ENCODE measurements at regions not wholly inside any gene's neighbourhood (a gene's known extent, or its start where the extent isn't known, plus 50 kb on each side); places are given as distances from the start of the nearest gene placed in this dataset.
"Not testable (repeated sequence)": the region's sequence is repeated elsewhere in the genome, so short reads cannot be mapped to it uniquely, and the experiment has no call there.

DNA sequence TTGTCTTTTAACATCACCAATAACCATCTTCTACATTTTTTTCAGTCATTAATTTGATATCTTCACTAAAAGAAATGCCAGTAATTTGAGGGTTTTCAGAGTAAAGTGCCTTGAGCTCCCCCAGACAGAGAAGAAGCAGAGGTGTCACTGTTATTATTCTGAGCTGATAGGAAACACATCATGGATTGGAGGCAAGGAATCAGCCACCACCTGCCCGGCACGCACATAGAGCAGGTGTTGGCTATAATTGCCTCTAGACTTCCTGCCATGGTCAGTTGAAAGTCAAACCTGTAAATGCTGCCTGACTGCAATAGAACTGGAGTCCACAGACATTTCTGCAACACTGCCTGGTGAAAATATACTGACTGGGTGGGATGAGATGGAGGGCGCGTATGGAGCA is 776.6 kb downstream of the UQCRFS1 start:
- DNase-seq (ENCODE audit: low read depth): no peak

DNA sequence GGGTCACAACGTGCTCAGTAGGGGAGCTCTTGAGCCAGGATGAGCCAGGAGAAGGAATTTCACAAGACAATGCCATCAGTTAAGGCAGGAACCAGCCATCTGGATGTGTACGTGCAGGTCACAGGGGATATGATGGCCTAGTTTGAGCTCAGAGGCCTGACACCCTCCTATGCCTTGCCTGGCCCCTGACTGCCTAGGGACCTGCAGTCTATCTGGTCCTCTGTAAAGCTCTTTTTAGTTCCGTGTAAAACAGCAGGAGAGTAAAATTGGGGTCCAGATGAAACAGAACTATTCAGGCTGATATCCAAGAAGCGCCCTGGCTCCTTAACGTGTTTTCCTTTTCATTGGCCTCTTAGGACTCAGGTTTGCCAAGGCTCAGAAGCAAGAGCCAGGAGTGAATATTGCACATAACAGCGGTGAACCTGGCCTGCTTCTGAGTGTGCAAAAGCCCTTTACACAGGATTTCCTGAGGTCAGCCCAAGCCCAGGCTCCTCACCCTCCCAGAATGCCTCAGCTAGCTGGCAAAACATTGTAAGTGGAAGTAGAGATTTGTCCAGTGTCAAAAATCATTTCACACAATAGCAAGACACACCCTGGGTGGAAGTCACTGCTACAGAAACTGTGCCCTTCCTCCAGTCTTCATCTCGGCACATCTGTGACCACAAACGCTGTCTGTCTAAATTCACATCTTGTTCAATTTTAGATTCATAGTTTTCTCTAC is 777.2 kb downstream of the UQCRFS1 start:
- DNase-seq (ENCODE audit: low read depth): no peak

- DNase-seq (ENCODE audit: low read depth): not testable (repeated sequence)
These were observed 778.2 kb downstream of the UQCRFS1 start for GRCh38 chr19:28434794-28435193.

GRCh38 chr19:28434365-28434764 is 778.6 kb downstream of the UQCRFS1 start:
- DNase-seq (ENCODE audit: low read depth): not testable (repeated sequence)

DNA sequence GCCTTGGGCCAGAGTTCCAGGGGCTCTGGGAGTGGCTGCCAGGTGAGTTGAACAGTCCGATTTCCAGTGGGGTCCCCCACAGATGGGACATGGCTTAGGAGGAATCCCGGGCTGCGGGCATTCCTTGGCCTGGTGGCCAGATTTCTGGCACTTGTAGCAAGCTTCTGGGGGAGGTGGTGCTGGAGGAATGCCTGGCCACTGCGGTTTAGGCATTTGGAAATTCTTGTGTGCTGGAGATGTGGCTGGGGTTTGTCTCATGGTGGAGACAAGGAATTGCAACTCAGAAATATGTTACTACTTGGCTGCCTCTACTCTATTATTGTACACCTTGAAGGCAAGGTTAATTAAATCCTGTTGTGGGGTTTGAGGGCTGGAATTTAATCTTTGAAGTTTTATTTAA is 779.8 kb downstream of the UQCRFS1 start:
- not testable (repeated sequence) for DNase-seq (ENCODE audit: low read depth)

DNA sequence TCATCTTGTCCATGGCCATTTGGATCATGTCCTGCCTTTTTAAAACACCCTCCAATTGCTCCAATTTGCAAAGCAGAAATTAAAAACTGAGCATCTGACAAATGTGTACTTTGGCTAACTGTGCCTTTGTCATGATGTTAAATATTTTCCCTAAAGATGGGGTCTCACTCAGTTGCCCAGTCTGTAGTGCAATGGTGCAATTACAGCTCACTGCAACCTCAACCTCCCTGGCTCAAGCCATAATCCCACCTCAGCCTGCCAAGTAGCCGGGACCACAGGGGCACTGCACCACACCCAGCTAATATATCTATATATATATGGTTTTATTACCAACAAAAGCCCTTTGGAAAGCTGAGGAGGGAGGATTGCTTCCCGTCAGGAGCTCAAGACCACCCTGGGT is 782.7 kb downstream of the UQCRFS1 start:
- DNase-seq (ENCODE audit: low read depth): no peak

DNA sequence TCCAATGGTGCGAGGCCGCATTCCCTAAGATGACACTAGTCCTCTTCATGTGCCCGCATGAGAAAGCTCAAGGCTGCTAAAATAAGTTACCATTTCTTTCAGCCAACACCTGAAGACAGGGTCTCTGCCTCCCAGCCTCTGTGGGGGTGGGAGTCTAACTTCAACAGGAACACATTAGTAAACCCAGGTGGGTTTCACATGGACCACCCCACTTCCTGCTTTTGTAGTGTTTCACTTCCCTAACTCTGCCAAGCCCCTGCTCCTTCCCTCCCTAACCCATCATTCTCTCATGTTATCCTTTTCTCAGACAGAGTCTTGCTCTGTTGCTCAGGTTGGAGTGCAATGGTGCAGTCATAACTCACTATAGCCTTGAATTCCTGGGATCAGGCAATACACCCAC is 783.6 kb downstream of the UQCRFS1 start:
- DNase-seq (ENCODE audit: low read depth): no peak

DNA sequence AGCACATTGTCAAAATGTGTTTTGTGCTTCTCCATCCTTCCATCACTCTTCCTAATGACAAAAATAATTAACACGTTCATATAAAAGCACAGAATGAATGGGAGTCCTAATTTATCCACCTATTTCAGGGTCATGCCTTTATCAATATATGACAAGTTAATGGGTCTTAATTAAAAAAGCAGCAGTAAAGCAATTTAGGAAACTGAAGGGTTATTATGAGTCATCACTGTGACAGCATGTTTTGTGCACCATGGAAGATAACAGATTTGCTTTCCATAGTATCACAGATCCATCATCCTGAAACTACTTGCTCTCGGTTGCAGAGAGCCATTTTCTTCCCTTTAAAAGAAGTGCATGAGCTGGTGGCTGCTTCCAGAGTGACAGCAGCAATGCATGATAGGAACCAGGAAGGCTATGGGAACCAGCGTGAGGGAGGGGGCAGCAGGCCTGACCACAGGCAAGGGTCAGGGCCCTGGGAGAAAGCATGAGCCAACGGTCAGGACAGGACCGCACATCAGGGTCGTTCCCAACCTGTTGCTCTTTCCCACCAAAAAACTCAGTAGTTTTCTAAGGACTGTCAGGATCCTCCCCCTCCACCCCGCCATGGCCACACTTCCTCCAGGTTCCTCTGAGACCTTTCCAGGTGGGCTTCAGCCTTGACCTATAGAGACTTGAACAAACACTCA is 784.1 kb downstream of the UQCRFS1 start:
- no peak for DNase-seq (ENCODE audit: low read depth)

GRCh38 chr19:28427376-28428083 is 785.4 kb downstream of the UQCRFS1 start:
- no peak for DNase-seq (ENCODE audit: low read depth)

GRCh38 chr19:28426730-28427225 is 786.2 kb downstream of the UQCRFS1 start:
- no peak for DNase-seq (ENCODE audit: low read depth)

- DNase-seq (ENCODE audit: low read depth): no peak
These were observed 786.7 kb downstream of the UQCRFS1 start for GRCh38 chr19:28426110-28426729.

DNA sequence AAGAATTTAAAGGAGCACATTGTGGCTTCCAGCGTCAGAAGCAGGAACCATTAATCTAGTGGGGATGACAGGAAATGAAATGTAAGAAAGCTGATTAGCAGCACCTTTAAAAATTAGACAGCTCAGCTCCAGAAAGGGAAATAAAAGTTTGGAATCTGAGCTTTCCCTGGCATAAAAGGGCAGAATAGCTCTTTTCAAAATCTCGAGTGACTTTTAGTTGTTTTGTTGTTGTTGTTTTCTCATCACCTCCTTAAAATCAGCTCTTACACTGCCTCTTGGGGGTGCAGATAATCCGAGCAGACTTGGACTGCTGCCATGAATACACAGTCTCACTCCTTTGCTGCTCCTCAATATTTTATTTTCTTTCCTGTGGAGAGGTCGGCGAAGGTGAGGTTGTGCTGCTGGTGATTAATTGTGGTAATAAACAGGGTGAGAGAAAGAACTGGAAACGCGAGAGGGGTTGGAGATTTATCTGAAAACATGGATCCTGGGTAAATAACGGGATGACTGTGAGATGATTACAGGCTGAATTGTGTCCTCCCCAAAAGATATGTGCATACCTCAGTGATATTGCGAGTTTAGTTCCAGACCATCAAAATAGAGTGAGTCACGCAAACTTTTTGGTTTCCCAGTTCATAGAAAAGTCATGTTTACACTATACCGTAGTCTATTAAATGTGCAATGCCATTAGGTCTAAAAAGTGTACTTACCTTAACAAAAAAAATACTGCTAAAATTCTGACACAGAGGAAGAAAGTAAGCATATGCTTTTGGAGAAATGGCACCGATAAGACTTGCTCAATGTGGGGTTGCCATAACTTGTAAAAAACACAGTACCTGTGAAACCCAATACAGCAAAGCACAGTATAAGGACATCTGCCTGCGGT is 787.7 kb downstream of the UQCRFS1 start:
- no peak for DNase-seq (ENCODE audit: low read depth)

DNA sequence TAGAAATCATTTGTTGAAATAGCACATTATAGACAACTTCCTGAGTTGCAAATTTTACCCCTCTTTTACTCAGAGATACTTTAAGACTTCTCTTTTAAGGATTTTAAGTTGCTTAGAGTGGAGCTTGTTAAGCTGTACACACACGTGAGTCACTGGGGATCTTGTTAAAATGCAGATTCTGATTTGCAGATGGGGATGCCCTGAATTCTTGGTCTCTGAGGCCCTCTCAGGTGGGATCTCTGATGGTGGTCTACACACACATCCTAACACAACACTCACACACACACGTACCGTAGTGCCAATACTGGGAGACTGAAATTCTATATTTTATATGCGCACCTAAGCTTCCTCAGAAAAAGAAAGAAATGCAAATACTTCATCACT is 788.3 kb downstream of the UQCRFS1 start:
- no peak for DNase-seq (ENCODE audit: low read depth)

GRCh38 chr19:28424077-28424476 is 788.9 kb downstream of the UQCRFS1 start:
- no peak for DNase-seq (ENCODE audit: low read depth)

- DNase-seq (ENCODE audit: low read depth): no peak
These were observed 789.9 kb downstream of the UQCRFS1 start for GRCh38 chr19:28422791-28423650.

DNA sequence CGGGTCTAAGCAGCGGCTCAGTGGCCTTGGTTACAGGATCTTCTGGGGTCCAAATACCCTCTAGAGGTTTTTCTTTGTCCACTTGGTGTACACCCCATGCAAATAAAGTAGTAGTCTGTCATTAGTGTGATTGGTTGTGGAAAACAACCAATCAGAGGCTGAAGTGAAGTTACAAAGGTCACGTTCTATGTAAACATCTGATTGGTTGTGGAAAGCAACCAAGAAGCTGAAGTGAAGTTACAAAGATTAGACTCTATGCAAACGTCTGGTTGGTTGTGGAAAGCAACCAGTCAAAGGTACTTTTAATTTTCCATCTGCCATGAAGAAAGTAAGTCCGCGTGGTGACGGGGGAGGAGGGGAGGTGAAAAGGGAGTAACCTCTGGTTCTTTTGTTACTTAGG is 790.9 kb downstream of the UQCRFS1 start:
- no peak for DNase-seq (ENCODE audit: low read depth)

DNA sequence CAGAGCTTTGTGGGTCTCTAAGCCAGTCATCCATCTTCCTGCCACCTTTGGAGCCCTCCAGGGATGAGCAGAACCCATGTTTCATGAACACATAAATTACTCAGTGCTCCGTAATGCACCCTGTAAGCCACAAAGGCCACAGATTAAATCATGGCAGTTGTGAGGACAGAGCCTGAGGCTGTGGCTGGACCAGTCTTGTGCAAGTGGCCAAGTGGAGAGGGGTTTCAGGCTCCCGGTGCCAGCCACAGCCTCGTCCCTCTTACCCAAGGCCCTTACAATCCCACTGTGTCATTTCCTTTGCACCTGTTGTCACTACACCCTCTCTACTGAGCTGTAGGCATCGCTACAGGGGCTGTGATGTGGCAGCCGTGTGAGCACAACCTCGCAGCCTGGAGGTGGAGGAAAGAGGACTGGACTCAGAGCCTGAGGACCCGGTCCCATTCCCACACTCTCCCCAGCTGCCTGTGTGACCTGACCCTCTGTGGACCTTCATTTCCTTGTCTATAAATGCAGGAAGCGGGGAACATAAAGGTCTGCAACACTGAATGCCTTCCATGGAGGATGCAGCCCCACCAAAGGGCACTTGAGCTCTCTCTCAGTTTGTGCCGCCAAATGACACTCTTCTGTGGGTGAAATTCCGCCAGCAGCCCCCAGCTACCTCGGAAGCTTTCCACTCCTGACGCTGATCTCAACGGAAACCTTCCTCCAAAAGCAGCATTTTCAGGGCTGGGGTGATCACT is 792.0 kb downstream of the UQCRFS1 start:
- DNase-seq (ENCODE audit: low read depth): no peak

- no peak for DNase-seq (ENCODE audit: low read depth)
These were observed 793.6 kb downstream of the UQCRFS1 start for GRCh38 chr19:28419312-28419711.

- DNase-seq (ENCODE audit: low read depth): no peak
These were observed 795.6 kb downstream of the UQCRFS1 start for GRCh38 chr19:28417361-28417760.

- no peak for DNase-seq (ENCODE audit: low read depth)
These were observed 796.7 kb downstream of the UQCRFS1 start for GRCh38 chr19:28416245-28416644.
